A549 (cell line): ENCODE measurements at regions not wholly inside any gene's neighbourhood (a gene's known extent, or its start where the extent isn't known, plus 50 kb on each side); places are given as distances from the start of the nearest gene placed in this dataset.

Experiments used
- ATAC-seq, 2 experiments: fragments of 200-7000 bp in 1 of 2; fragments of >200 bp in 1 of 2; cut with Nextera tagmentation in 1 of 2; cut with Tn5 transposase in 1 of 2; 3 replicates each; pipeline versions ENCODE4 v1.8.0 to v1.9.1; 2018 to 2020; ENCODE audit warnings: mild to moderate bottlenecking in 1 of 2, moderate library complexity in 1 of 2
- CTCF ChIA-PET: fragments of 300-600 bp; sonication (Branson Sonifier 250); formaldehyde crosslinking; extraction: SDS; loops from one replicate; lab custom pipeline; 2021; ENCODE audit warnings: antibody characterized with exemption, inconsistent platforms; lab: Yijun Ruan, JAX
- POLR2A ChIA-PET: fragments of 350-600 bp; formaldehyde crosslinking; extraction: SDS; loops from one replicate; lab custom pipeline; 2021; ENCODE audit warnings: antibody characterized with exemption, inconsistent platforms; lab: Yijun Ruan, JAX
- DNase-seq, 2 experiments: peaks; one replicate each; pipeline versions ENCODE4 v3.0.0 to v3.0.0-alpha.2; 2011 to 2016; ENCODE audit warnings: low read depth in 1 of 2, low spot score in 1 of 2
- FAIRE-seq: peaks from 2 replicates; lab custom pipeline; 2011; peaks lifted over from hg19 to GRCh38; lab: Jason Lieb, UNC
- H3K27ac ChIP-seq, 2 experiments: fragments of >200 bp; sonication (Bioruptor Twin); formaldehyde crosslinking; 3 replicates each; pipeline ENCODE4 v1.5.1; 2016 to 2017
- H3K4me1 ChIP-seq: fragments of >200 bp; sonication (Bioruptor Twin); formaldehyde crosslinking; 3 replicates; pipeline ENCODE4 v1.6.1; 2016
- H3K4me2 ChIP-seq: fragments of >200 bp; sonication (Bioruptor Twin); formaldehyde crosslinking; 3 replicates; pipeline ENCODE4 v1.6.1; 2016
- H3K4me3 ChIP-seq: fragments of >200 bp; sonication (Bioruptor Twin); formaldehyde crosslinking; 3 replicates; pipeline ENCODE4 v1.5.1; 2016
- H3K9me3 ChIP-seq: fragments of >200 bp; sonication (Bioruptor Twin); formaldehyde crosslinking; 3 replicates; pipeline ENCODE4 v1.6.1; 2016
- BCL3 ChIP-seq: fragments of >200 bp; sonication (Bioruptor Twin); formaldehyde crosslinking; IDR thresholded peaks from 3 replicates; pipeline ENCODE4 v1.6.1; 2016
- CBX2 ChIP-seq: fragments of 200-600 bp; sonication (generic); IDR thresholded peaks from 2 replicates; pipeline ENCODE4 v1.6.1; 2016; ENCODE audit warnings: low read depth, mild to moderate bottlenecking, borderline replicate concordance
- CBX8 ChIP-seq: fragments of 200-600 bp; sonication (generic); IDR thresholded peaks from 2 replicates; pipeline ENCODE4 v1.6.1; 2016
- CEBPB ChIP-seq, 2 experiments: fragments of >200 bp in 1 of 2; sonication (Bioruptor Twin) in 1 of 2; formaldehyde crosslinking in 1 of 2; IDR thresholded peaks; 2 replicates each; pipeline ENCODE4 v1.6.1; 2012 to 2016
- CHD4 ChIP-seq: fragments of 200-600 bp; sonication (generic); IDR thresholded peaks from 2 replicates; pipeline ENCODE4 v1.6.1; 2016; ENCODE audit warnings: antibody characterized with exemption, mild to moderate bottlenecking, borderline replicate concordance
- ELK1 ChIP-seq: fragments of 150-350 bp; IDR thresholded peaks from 2 replicates; pipeline ENCODE4 v1.6.1; 2014; ENCODE audit warnings: low read depth, mild to moderate bottlenecking, low read length
- FOSB ChIP-seq: fragments of 250-450 bp; sonication (Bioruptor Pico); IDR thresholded peaks from 2 replicates; pipeline ENCODE4 v1.5.0; 2020; ENCODE audit warnings: mild to moderate bottlenecking, moderate library complexity
- GATA3 ChIP-seq: IDR thresholded peaks from 2 replicates; pipeline ENCODE4 v1.6.1; 2012; ENCODE audit warnings: borderline replicate concordance
- HMGXB4 ChIP-seq: fragments of 250-450 bp; sonication (Bioruptor Pico); IDR thresholded peaks from 2 replicates; pipeline ENCODE4 v1.5.0; 2021; ENCODE audit warnings: mild to moderate bottlenecking, moderate library complexity, borderline replicate concordance
- HOXB13 ChIP-seq: fragments of 250-450 bp; sonication (Bioruptor Pico); IDR thresholded peaks from 2 replicates; pipeline ENCODE4 v1.5.0; 2020; ENCODE audit warnings: low read depth, mild to moderate bottlenecking, moderate library complexity
- KDM1A ChIP-seq: fragments of 200-600 bp; sonication (generic); IDR thresholded peaks from 2 replicates; pipeline ENCODE4 v1.6.1; 2016; ENCODE audit warnings: low read depth, mild to moderate bottlenecking
- KDM5A ChIP-seq: fragments of 200-600 bp; sonication (generic); IDR thresholded peaks from 2 replicates; pipeline ENCODE4 v1.6.1; 2016; ENCODE audit warnings: antibody characterized with exemption, mild to moderate bottlenecking
- MAFK ChIP-seq: fragments of 450-650 bp; IDR thresholded peaks from 2 replicates; pipeline ENCODE4 v1.6.1; 2014; ENCODE audit not compliant: partially characterized antibody
- NPAS2 ChIP-seq: fragments of 250-450 bp; sonication (Bioruptor Pico); IDR thresholded peaks from 2 replicates; pipeline ENCODE4 v1.8.0; 2022; ENCODE audit warnings: mild to moderate bottlenecking, moderate library complexity, borderline replicate concordance
- NR3C1 ChIP-seq: fragments of >200 bp; sonication (Bioruptor Twin); formaldehyde crosslinking; IDR thresholded peaks from 3 replicates; pipeline ENCODE4 v1.6.1; 2017
- POLR2A ChIP-seq: IDR thresholded peaks from 2 replicates; pipeline ENCODE4 v1.6.1; 2012; ENCODE audit warnings: mild to moderate bottlenecking, low read length
- POLR2AphosphoS2 ChIP-seq: conservative IDR thresholded peaks from 2 replicates; pipeline ENCODE4 v1.6.1; 2012; ENCODE audit warnings: low read length, improper control_type of control experiment, inconsistent platforms
- RAD21 ChIP-seq, 2 experiments: fragments of >200 bp in 1 of 2; sonication (Bioruptor Twin) in 1 of 2; formaldehyde crosslinking in 1 of 2; IDR thresholded peaks in 1 of 2; conservative IDR thresholded peaks in 1 of 2; 2 replicates in 1 of 2; 3 replicates in 1 of 2; pipeline ENCODE4 v1.6.1; 2012 to 2018; ENCODE audit warnings: inconsistent platforms in 1 of 2
- RFX5 ChIP-seq: fragments of 450-650 bp; IDR thresholded peaks from 2 replicates; pipeline ENCODE4 v1.7.1; 2014; ENCODE audit warnings: antibody characterized with exemption, mild to moderate bottlenecking, moderate library complexity
- TFCP2L1 ChIP-seq: fragments of 250-450 bp; sonication (Bioruptor Pico); IDR thresholded peaks from 2 replicates; pipeline ENCODE4 v1.5.0; 2021; ENCODE audit warnings: mild to moderate bottlenecking
- TP53 ChIP-seq: fragments of 250-450 bp; sonication (Bioruptor Pico); IDR thresholded peaks from 2 replicates; pipeline ENCODE4 v1.5.0; 2021; ENCODE audit warnings: mild to moderate bottlenecking, moderate library complexity
- ZSCAN20 ChIP-seq: fragments of 250-450 bp; sonication (Bioruptor Pico); IDR thresholded peaks from 2 replicates; pipeline ENCODE4 v1.8.0; 2022; ENCODE audit warnings: mild to moderate bottlenecking, moderate library complexity
- WGBS: methylation state at CpG from one replicate; pipeline ENCODE4 v1.1.6; 2017; ENCODE audit errors: missing lambda C conversion rate; 5-methylcytosine and 5-hydroxymethylcytosine counted together

GRCh38 chr10:88205842-88206446 is 342.5 kb downstream of the PTEN start (continued):
- no peak for TF ChIP-seq TFCP2L1 (CRISPR knock-in tag)

- 0 out of 3 replicates have a peak, but pooled peaks cover 3% of the 10 kb centered on the region for H3K4me1 ChIP-seq
- ChIA-PET POLR2A (no interaction called here), CTCF (no interaction called here)
- FAIRE-seq = peak; percentile 32
- no peak overlapping the region for H3K27ac ChIP-seq
- H3K4me3 ChIP-seq = no peak overlapping the region
- ATAC-seq = no peak
- H3K4me2 ChIP-seq = no peak overlapping the region
- no peaks in the 10 kb centered on the region for H3K9me3 ChIP-seq
- 49% methylated on average over 3 of the region's 3 CpGs for WGBS
- TF ChIP-seq NR3C1 (no peak), ZSCAN20 (CRISPR knock-in tag) (no peak), CEBPB (IDR thresholded peaks at IDR 0.05) (no peak), CHD4 (no peak), HOXB13 (CRISPR knock-in tag) (no peak), TFCP2L1 (CRISPR knock-in tag) (no peak), FOSB (CRISPR knock-in tag) (no peak), TP53 (CRISPR knock-in tag) (no peak), RAD21 (conservative IDR thresholded peaks at IDR 0.05 in 1 of 2, IDR thresholded peaks at IDR 0.05 in 1 of 2) (no peak)
- DNase-seq = no peak
These were observed 343.7 kb downstream of the PTEN start for GRCh38 chr10:88207121-88207546.

- no peak overlapping the region for H3K4me3 ChIP-seq
- 86% methylated on average over 4 of the region's 4 CpGs for WGBS
- no peak overlapping the region for H3K27ac ChIP-seq
- H3K4me2 ChIP-seq = no peak overlapping the region
- ATAC-seq (no peak), FAIRE-seq (no peak), DNase-seq (no peak)
- H3K4me1 ChIP-seq = 0 out of 3 replicates have a peak, but pooled peaks cover 3% of the 10 kb centered on the region
- CTCF ChIA-PET = interaction anchor here (1.8 kb wide), 1 partner anchor 12 kb away, joined by 4 read pairs; no protein-coding TSS in a partner anchor
- TF ChIP-seq POLR2AphosphoS2 (no peak), POLR2A (no peak), ELK1 (no peak), GATA3 (no peak), TP53 (CRISPR knock-in tag) (no peak)
- no peaks in the 10 kb centered on the region for H3K9me3 ChIP-seq
- POLR2A ChIA-PET = no interaction called here
These were observed 345.8 kb downstream of the PTEN start for GRCh38 chr10:88209231-88209630.

GRCh38 chr10:88209837-88210561 is 346.6 kb downstream of the PTEN start:
- 58% methylated on average over 5 of the region's 5 CpGs for WGBS
- ATAC-seq (no peak), DNase-seq (no peak), FAIRE-seq (no peak)
- Histone ChIP-seq H3K4me2 (no peak overlapping the region), H3K9me3 (no peaks in the 10 kb centered on the region), H3K4me3 (no peak overlapping the region), H3K27ac (no peak overlapping the region), H3K4me1 (0 out of 3 replicates have a peak, but pooled peaks cover 3% of the 10 kb centered on the region)
- no peak for TF ChIP-seq NPAS2 (CRISPR knock-in tag)
- no peak for TF ChIP-seq CHD4
- TF ChIP-seq KDM1A = no peak
- TF ChIP-seq MAFK = no peak
- no peak for TF ChIP-seq CBX8
- TF ChIP-seq RFX5 = no peak
- TF ChIP-seq HOXB13 (CRISPR knock-in tag) = no peak
- no peak for TF ChIP-seq CBX2
- TF ChIP-seq KDM5A = no peak
- TF ChIP-seq BCL3 = no peak
- no peak for TF ChIP-seq HMGXB4 (CRISPR knock-in tag)
- ChIA-PET CTCF (interaction anchor here (1.8 kb wide), 1 partner anchor 11 kb away, joined by 4 read pairs; no protein-coding TSS in a partner anchor), POLR2A (no interaction called here)
